C4-2B (cell line): ENCODE measurements at regions not wholly inside any gene's neighbourhood (a gene's known extent, or its start where the extent isn't known, plus 50 kb on each side); places are given as distances from the start of the nearest gene placed in this dataset.
"Not testable (repeated sequence)": the region's sequence is repeated elsewhere in the genome, so short reads cannot be mapped to it uniquely, and the experiment has no call there.

ENCODE experiments used
- H3K27ac ChIP-seq: fragments of 450-650 bp; 2 replicates; pipeline ENCODE4 v1.5.1; 2017
- CTCF ChIP-seq: fragments of 450-650 bp; conservative IDR thresholded peaks from 2 replicates; pipeline ENCODE4 v1.5.1; 2017; ENCODE audit warnings: mild to moderate bottlenecking
- ZFX ChIP-seq: fragments of 450-650 bp; IDR thresholded peaks from 2 replicates; pipeline ENCODE4 v1.6.1; 2017

GRCh38 chr22:22176929-22177616 is 67.5 kb upstream of the VPREB1 start:
- H3K27ac ChIP-seq, result no peak overlapping the region
- no peak for TF ChIP-seq ZFX
- TF ChIP-seq CTCF, result no peak

GRCh38 chr22:22172896-22173628 is 71.5 kb upstream of the VPREB1 start:
- not testable (repeated sequence) for H3K27ac ChIP-seq

GRCh38 chr22:22171357-22172218 is 73.0 kb upstream of the VPREB1 start:
- H3K27ac ChIP-seq, result no peak overlapping the region
- TF ChIP-seq CTCF (peak; percentile 60), ZFX (no peak)

GRCh38 chr22:22169923-22170322 is 74.7 kb upstream of the VPREB1 start:
- TF ChIP-seq ZFX, result no peak
- no peak overlapping the region for H3K27ac ChIP-seq

GRCh38 chr22:22168941-22169867 is 75.4 kb upstream of the VPREB1 start:
- H3K27ac ChIP-seq, result no peak overlapping the region

GRCh38 chr22:22168190-22168940 is 76.2 kb upstream of the VPREB1 start:
- no peak overlapping the region for H3K27ac ChIP-seq
- no peak for TF ChIP-seq ZFX
- TF ChIP-seq CTCF, result no peak

More at GRCh38 chr22:22168941-22169867, 75.4 kb upstream of the VPREB1 start:
- TF ChIP-seq ZFX (no peak), CTCF (no peak)

GRCh38 chr22:22167791-22168189 is 76.8 kb upstream of the VPREB1 start:
- TF ChIP-seq ZFX (no peak), CTCF (no peak)
- H3K27ac ChIP-seq, result no peak overlapping the region
